ENCODE measurements at regions not wholly inside any gene's neighbourhood (a gene's known extent, or its start where the extent isn't known, plus 50 kb on each side); places are given as distances from the start of the nearest gene placed in this dataset.

- Histone ChIP-seq H3K27me3 (ENCODE audit: control insufficient read depth in 1 of 2, insufficient read depth in 2 of 2, low read length in 2 of 2) (no peaks in the 10 kb centered on the region), H3K27ac (ENCODE audit: low read depth, low read length) (no peak overlapping the region), H3K9me3 (ENCODE audit: control insufficient read depth in 1 of 2, low read length in 2 of 2) (no peaks in the 10 kb centered on the region), H3K4me3 (ENCODE audit: low read depth in 1 of 2, low read length in 2 of 2) (no peak overlapping the region), H3K4me1 (ENCODE audit: control insufficient read depth in 1 of 2, insufficient read depth in 2 of 2, low read length in 2 of 2) (no peaks in the 10 kb centered on the region), H3K36me3 (ENCODE audit: control insufficient read depth in 1 of 2, insufficient read depth in 2 of 2, low read length in 2 of 2) (no peaks in the 10 kb centered on the region), H3K9ac (ENCODE audit: low read depth in 1 of 2, low read length in 2 of 2) (no peak overlapping the region)
These were observed 311.2 kb downstream of the SKIDA1 start for GRCh38 chr10:21214329-21214728.

DNA sequence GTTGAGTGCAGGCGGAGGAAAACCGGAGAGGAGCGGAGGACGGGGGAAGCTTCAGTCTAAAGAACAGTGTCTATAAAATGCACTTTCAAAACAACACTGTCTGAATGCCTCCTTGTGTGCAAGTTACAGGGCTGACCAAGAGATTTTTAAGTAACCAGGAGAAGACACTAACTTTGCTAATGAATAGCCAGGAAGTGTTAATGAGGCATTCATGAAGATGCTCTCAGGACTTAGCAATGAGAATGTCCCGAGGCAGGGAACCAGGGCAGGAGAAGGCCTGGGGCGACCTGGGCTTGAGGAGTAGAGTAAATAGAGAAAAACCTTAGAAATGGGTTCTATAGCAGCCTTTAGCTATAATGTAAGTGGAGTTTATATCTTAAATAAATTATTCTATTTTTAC lies 312.1 kb downstream of the SKIDA1 start:
- H3K36me3 ChIP-seq (ENCODE audit: control insufficient read depth in 1 of 2, insufficient read depth in 2 of 2, low read length in 2 of 2), result no peaks in the 10 kb centered on the region

GRCh38 chr10:21212912-21213311 lies 312.6 kb downstream of the SKIDA1 start:
- no peak overlapping the region for H3K27ac ChIP-seq (ENCODE audit: low read depth, low read length)
- H3K9ac ChIP-seq (ENCODE audit: low read depth in 1 of 2, low read length in 2 of 2), result no peak overlapping the region
- H3K4me3 ChIP-seq (ENCODE audit: low read depth in 1 of 2, low read length in 2 of 2), result no peak overlapping the region
- H3K27me3 ChIP-seq (ENCODE audit: control insufficient read depth in 1 of 2, insufficient read depth in 2 of 2, low read length in 2 of 2), result no peaks in the 10 kb centered on the region
- H3K4me1 ChIP-seq (ENCODE audit: control insufficient read depth in 1 of 2, insufficient read depth in 2 of 2, low read length in 2 of 2), result no peaks in the 10 kb centered on the region
- peaks cover 4% of the 10 kb centered on the region in 2 donors for H3K9me3 ChIP-seq (ENCODE audit: control insufficient read depth in 1 of 2, low read length in 2 of 2)
- H3K36me3 ChIP-seq (ENCODE audit: control insufficient read depth in 1 of 2, insufficient read depth in 2 of 2, low read length in 2 of 2), result no peaks in the 10 kb centered on the region

More for the DNA sequence above, 312.1 kb downstream of the SKIDA1 start:
- Histone ChIP-seq H3K27ac (ENCODE audit: low read depth, low read length) (no peak overlapping the region), H3K27me3 (ENCODE audit: control insufficient read depth in 1 of 2, insufficient read depth in 2 of 2, low read length in 2 of 2) (no peaks in the 10 kb centered on the region), H3K9ac (ENCODE audit: low read depth in 1 of 2, low read length in 2 of 2) (no peak overlapping the region), H3K4me3 (ENCODE audit: low read depth in 1 of 2, low read length in 2 of 2) (no peak overlapping the region), H3K9me3 (ENCODE audit: control insufficient read depth in 1 of 2, low read length in 2 of 2) (peaks cover 0 to 4% of the 10 kb centered on the region in 2 donors), H3K4me1 (ENCODE audit: control insufficient read depth in 1 of 2, insufficient read depth in 2 of 2, low read length in 2 of 2) (no peaks in the 10 kb centered on the region)

DNA sequence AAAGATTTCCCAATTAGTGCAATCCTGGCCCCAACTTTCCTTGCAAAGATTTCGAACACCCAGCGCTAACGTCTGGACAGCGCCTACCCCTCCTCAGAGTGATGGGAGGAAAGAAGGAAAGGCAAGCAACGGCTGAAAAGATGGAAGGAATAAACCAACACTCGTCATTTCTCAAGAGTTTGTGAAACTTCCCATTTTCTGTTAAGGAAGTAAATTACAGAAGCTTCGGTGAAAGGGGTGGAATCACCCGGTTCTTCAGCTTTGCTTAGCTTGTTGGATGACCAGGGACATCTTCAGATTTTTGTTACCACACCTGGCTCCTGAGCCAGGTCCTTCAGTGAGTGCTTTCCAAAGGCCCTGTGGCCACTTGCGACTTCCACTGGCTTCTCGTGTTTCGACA lies 313.1 kb downstream of the SKIDA1 start:
- no peak overlapping the region for H3K4me3 ChIP-seq (ENCODE audit: low read depth in 1 of 2, low read length in 2 of 2)
- no peaks in the 10 kb centered on the region for H3K27me3 ChIP-seq (ENCODE audit: control insufficient read depth in 1 of 2, insufficient read depth in 2 of 2, low read length in 2 of 2)
- H3K9ac ChIP-seq (ENCODE audit: low read depth in 1 of 2, low read length in 2 of 2), result no peak overlapping the region
- H3K36me3 ChIP-seq (ENCODE audit: control insufficient read depth in 1 of 2, insufficient read depth in 2 of 2, low read length in 2 of 2), result no peaks in the 10 kb centered on the region
- no peaks in the 10 kb centered on the region for H3K4me1 ChIP-seq (ENCODE audit: control insufficient read depth in 1 of 2, insufficient read depth in 2 of 2, low read length in 2 of 2)
- H3K9me3 ChIP-seq (ENCODE audit: control insufficient read depth in 1 of 2, low read length in 2 of 2), result peaks cover 4 to 10% of the 10 kb centered on the region in 2 donors
- H3K27ac ChIP-seq (ENCODE audit: low read depth, low read length), result no peak overlapping the region

GRCh38 chr10:21209495-21209894 lies 312.4 kb upstream of the NEBL start:
- H3K27ac ChIP-seq (ENCODE audit: low read depth, low read length), result no peak overlapping the region
- H3K4me1 ChIP-seq (ENCODE audit: control insufficient read depth in 1 of 2, insufficient read depth in 2 of 2, low read length in 2 of 2), result no peaks in the 10 kb centered on the region
- H3K9ac ChIP-seq (ENCODE audit: low read depth in 1 of 2, low read length in 2 of 2), result no peak overlapping the region
- no peak overlapping the region for H3K4me3 ChIP-seq (ENCODE audit: low read depth in 1 of 2, low read length in 2 of 2)
- H3K36me3 ChIP-seq (ENCODE audit: control insufficient read depth in 1 of 2, insufficient read depth in 2 of 2, low read length in 2 of 2), result no peaks in the 10 kb centered on the region
- H3K9me3 ChIP-seq (ENCODE audit: control insufficient read depth in 1 of 2, low read length in 2 of 2), result peaks cover 4 to 11% of the 10 kb centered on the region in 2 donors
- H3K27me3 ChIP-seq (ENCODE audit: control insufficient read depth in 1 of 2, insufficient read depth in 2 of 2, low read length in 2 of 2), result peaks cover 0 to 3% of the 10 kb centered on the region in 2 donors

GRCh38 chr10:21208666-21209316 lies 311.7 kb upstream of the NEBL start:
- no peaks in the 10 kb centered on the region for H3K36me3 ChIP-seq (ENCODE audit: control insufficient read depth in 1 of 2, insufficient read depth in 2 of 2, low read length in 2 of 2)
- H3K9me3 ChIP-seq (ENCODE audit: control insufficient read depth in 1 of 2, low read length in 2 of 2), result peaks cover 4 to 11% of the 10 kb centered on the region in 2 donors
- no peak overlapping the region for H3K27ac ChIP-seq (ENCODE audit: low read depth, low read length)
- H3K9ac ChIP-seq (ENCODE audit: low read depth in 1 of 2, low read length in 2 of 2), result no peak overlapping the region
- no peaks in the 10 kb centered on the region for H3K4me1 ChIP-seq (ENCODE audit: control insufficient read depth in 1 of 2, insufficient read depth in 2 of 2, low read length in 2 of 2)
- H3K27me3 ChIP-seq (ENCODE audit: control insufficient read depth in 1 of 2, insufficient read depth in 2 of 2, low read length in 2 of 2), result peaks cover 0 to 4% of the 10 kb centered on the region in 2 donors
- H3K4me3 ChIP-seq (ENCODE audit: low read depth in 1 of 2, low read length in 2 of 2), result no peak overlapping the region

GRCh38 chr10:21207852-21208646 lies 310.9 kb upstream of the NEBL start:
- H3K4me3 ChIP-seq (ENCODE audit: low read depth in 1 of 2, low read length in 2 of 2), result no peak overlapping the region
- H3K9me3 ChIP-seq (ENCODE audit: control insufficient read depth in 1 of 2, low read length in 2 of 2), result peaks cover 4 to 11% of the 10 kb centered on the region in 2 donors
- peaks cover 0 to 4% of the 10 kb centered on the region in 2 donors for H3K27me3 ChIP-seq (ENCODE audit: control insufficient read depth in 1 of 2, insufficient read depth in 2 of 2, low read length in 2 of 2)
- H3K4me1 ChIP-seq (ENCODE audit: control insufficient read depth in 1 of 2, insufficient read depth in 2 of 2, low read length in 2 of 2), result no peaks in the 10 kb centered on the region
- H3K27ac ChIP-seq (ENCODE audit: low read depth, low read length), result no peak overlapping the region
- H3K9ac ChIP-seq (ENCODE audit: low read depth in 1 of 2, low read length in 2 of 2), result no peak overlapping the region
- no peaks in the 10 kb centered on the region for H3K36me3 ChIP-seq (ENCODE audit: control insufficient read depth in 1 of 2, insufficient read depth in 2 of 2, low read length in 2 of 2)

DNA sequence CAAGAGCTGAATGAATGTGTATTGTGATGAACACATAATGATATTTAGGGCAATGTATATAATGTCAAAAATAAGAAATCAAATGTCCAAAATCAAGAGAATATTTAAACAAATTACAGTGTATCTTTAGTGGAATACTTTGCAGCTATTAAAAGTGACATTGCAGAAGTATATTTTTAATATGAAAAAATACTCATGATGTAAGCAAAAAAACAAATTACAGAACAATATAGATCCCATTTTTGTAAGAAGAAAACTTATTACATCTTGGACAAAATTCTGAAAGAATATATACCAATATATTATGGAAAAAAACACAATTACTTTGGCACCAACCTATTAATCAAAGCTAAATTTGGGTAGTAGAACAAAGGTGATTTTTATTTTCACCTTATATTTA lies 308.2 kb upstream of the NEBL start:
- Histone ChIP-seq H3K9ac (ENCODE audit: low read depth in 1 of 2, low read length in 2 of 2) (no peak overlapping the region), H3K36me3 (ENCODE audit: control insufficient read depth in 1 of 2, insufficient read depth in 2 of 2, low read length in 2 of 2) (no peaks in the 10 kb centered on the region), H3K4me1 (ENCODE audit: control insufficient read depth in 1 of 2, insufficient read depth in 2 of 2, low read length in 2 of 2) (no peaks in the 10 kb centered on the region), H3K27ac (ENCODE audit: low read depth, low read length) (no peak overlapping the region), H3K4me3 (ENCODE audit: low read depth in 1 of 2, low read length in 2 of 2) (no peak overlapping the region), H3K9me3 (ENCODE audit: control insufficient read depth in 1 of 2, low read length in 2 of 2) (peaks cover 4 to 11% of the 10 kb centered on the region in 2 donors), H3K27me3 (ENCODE audit: control insufficient read depth in 1 of 2, insufficient read depth in 2 of 2, low read length in 2 of 2) (peaks cover 0 to 4% of the 10 kb centered on the region in 2 donors)

DNA sequence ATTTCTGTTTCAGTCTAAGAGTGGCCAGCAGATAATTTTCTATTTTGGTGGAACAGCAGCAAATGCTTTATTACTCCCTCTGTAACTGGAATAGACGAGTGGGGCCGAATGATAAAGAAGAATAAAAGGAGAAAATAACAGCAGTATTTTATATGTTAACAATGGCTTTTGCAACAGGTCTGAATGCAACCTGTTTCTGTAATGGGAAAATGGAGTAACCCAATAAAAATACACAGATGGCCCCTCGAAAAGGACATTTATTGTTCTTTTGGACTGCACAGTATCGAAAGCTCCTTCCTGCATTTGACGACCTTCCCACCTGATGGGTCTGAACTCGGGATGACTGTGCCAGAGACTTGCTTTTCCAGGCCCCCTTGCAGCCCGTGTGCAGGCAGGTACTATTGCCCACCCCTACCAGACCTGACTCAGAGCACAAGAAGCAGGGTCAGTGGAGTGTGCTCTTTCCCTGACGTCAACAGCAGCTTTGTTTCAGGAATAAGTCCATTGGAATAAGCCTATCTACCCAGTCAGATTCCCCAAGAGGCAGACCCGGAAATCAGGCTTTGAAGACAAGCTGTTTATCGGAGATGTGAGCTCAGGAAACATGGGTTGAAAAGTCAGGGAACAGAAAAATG lies 306.5 kb upstream of the NEBL start:
- no peak overlapping the region for H3K4me3 ChIP-seq (ENCODE audit: low read depth in 1 of 2, low read length in 2 of 2)
- H3K36me3 ChIP-seq (ENCODE audit: control insufficient read depth in 1 of 2, insufficient read depth in 2 of 2, low read length in 2 of 2), result no peaks in the 10 kb centered on the region
- no peak overlapping the region for H3K9ac ChIP-seq (ENCODE audit: low read depth in 1 of 2, low read length in 2 of 2)
- no peak overlapping the region for H3K27ac ChIP-seq (ENCODE audit: low read depth, low read length)
- H3K27me3 ChIP-seq (ENCODE audit: control insufficient read depth in 1 of 2, insufficient read depth in 2 of 2, low read length in 2 of 2), result peaks cover 0 to 4% of the 10 kb centered on the region in 2 donors
- no peaks in the 10 kb centered on the region for H3K4me1 ChIP-seq (ENCODE audit: control insufficient read depth in 1 of 2, insufficient read depth in 2 of 2, low read length in 2 of 2)
- peaks cover 3 to 12% of the 10 kb centered on the region in 2 donors for H3K9me3 ChIP-seq (ENCODE audit: control insufficient read depth in 1 of 2, low read length in 2 of 2)

Data from duodenal mucosa (tissue), 2 donors.